Prostate gland (tissue), 2 donors: ENCODE measurements at regions not wholly inside any gene's neighbourhood (a gene's known extent, or its start where the extent isn't known, plus 50 kb on each side); places are given as distances from the start of the nearest gene placed in this dataset.

Experiments
- CTCF ChIP-seq, 4 experiments: fragments of 200-600 bp in 2 of 4; fragments of 450-650 bp in 2 of 4; sonication (generic) in 2 of 4; IDR thresholded peaks; 1 replicate in 3 of 4; 2 replicates in 1 of 4; pipeline ENCODE4 v1.5.1; 2016 to 2019; ENCODE audit warnings: antibody characterized with exemption in 4 of 4, mild to moderate bottlenecking in 2 of 4, moderate library complexity in 2 of 4
- POLR2A ChIP-seq: fragments of 450-650 bp; IDR thresholded peaks from one replicate; pipeline ENCODE4 v1.6.1; 2016; ENCODE audit warnings: antibody characterized with exemption, mild to moderate bottlenecking
- POLR2AphosphoS5 ChIP-seq: sonication (generic); formaldehyde crosslinking; IDR thresholded peaks from one replicate; pipeline ENCODE4 v1.6.1; 2017; ENCODE audit warnings: antibody characterized with exemption

- TF ChIP-seq CTCF (IDR thresholded peaks at IDR 0.05) (no peak), POLR2AphosphoS5 (no peak), POLR2A (no peak)
These were observed 149.9 kb downstream of the MRPL39 start for GRCh38 chr21:25457411-25457810.
